ENCODE measurements at regions not wholly inside any gene's neighbourhood (a gene's known extent, or its start where the extent isn't known, plus 50 kb on each side); places are given as distances from the start of the nearest gene placed in this dataset.

- H3K9me3 Mint-ChIP-seq, result peaks cover 6% of the 10 kb centered on the region; the same call in 1 of the 2 replicates
Observed at GRCh38 chr2:163264341-163264740, 425.8 kb upstream of the KCNH7 start.

GRCh38 chr2:163259489-163259888 lies 420.9 kb upstream of the KCNH7 start:
- TF ChIP-seq CTCF (IDR thresholded peaks at IDR 0.05), result no peak
- H3K4me1 Mint-ChIP-seq (ENCODE audit: low read depth), result no peaks in the 10 kb centered on the region
- no peaks in the 10 kb centered on the region for H3K27me3 Mint-ChIP-seq (ENCODE audit: insufficient read depth)
- no peak for DNase-seq
- H3K4me3 Mint-ChIP-seq, result no peak overlapping the region
- H3K9me3 Mint-ChIP-seq, result peaks cover 7% of the 10 kb centered on the region; the same call in 1 of the 2 replicates
- H3K27ac Mint-ChIP-seq, result no peak overlapping the region
- H3K36me3 Mint-ChIP-seq (ENCODE audit: low read depth), result no peaks in the 10 kb centered on the region

More at GRCh38 chr2:163264341-163264740, 425.8 kb upstream of the KCNH7 start:
- no peak for TF ChIP-seq CTCF (IDR thresholded peaks at IDR 0.05)
- H3K27me3 Mint-ChIP-seq (ENCODE audit: insufficient read depth), result no peaks in the 10 kb centered on the region
- peaks cover 10% of the 10 kb centered on the region; the same call in 1 of the 2 replicates for H3K4me1 Mint-ChIP-seq (ENCODE audit: low read depth)
- DNase-seq, result no peak
- H3K27ac Mint-ChIP-seq, result no peak overlapping the region
- no peaks in the 10 kb centered on the region for H3K36me3 Mint-ChIP-seq (ENCODE audit: low read depth)
- no peak overlapping the region for H3K4me3 Mint-ChIP-seq

- H3K4me3 Mint-ChIP-seq, result no peak overlapping the region
- H3K27me3 Mint-ChIP-seq (ENCODE audit: insufficient read depth), result no peaks in the 10 kb centered on the region
- peaks cover 12% of the 10 kb centered on the region; the same call in 1 of the 2 replicates for H3K9me3 Mint-ChIP-seq
- DNase-seq, result no peak
- no peaks in the 10 kb centered on the region for H3K36me3 Mint-ChIP-seq (ENCODE audit: low read depth)
- H3K4me1 Mint-ChIP-seq (ENCODE audit: low read depth), result no peaks in the 10 kb centered on the region
- no peak for TF ChIP-seq CTCF (IDR thresholded peaks at IDR 0.05)
- no peak overlapping the region for H3K27ac Mint-ChIP-seq
Observed at GRCh38 chr2:163255086-163255485, 416.5 kb upstream of the KCNH7 start.

- H3K4me3 Mint-ChIP-seq, result no peak overlapping the region
- H3K4me1 Mint-ChIP-seq (ENCODE audit: low read depth), result no peaks in the 10 kb centered on the region
- DNase-seq, result no peak
- H3K36me3 Mint-ChIP-seq (ENCODE audit: low read depth), result no peaks in the 10 kb centered on the region
- H3K9me3 Mint-ChIP-seq, result peaks cover 5% of the 10 kb centered on the region; the same call in 1 of the 2 replicates
- H3K27ac Mint-ChIP-seq, result no peak overlapping the region
- H3K27me3 Mint-ChIP-seq (ENCODE audit: insufficient read depth), result no peaks in the 10 kb centered on the region
- no peak for TF ChIP-seq CTCF (IDR thresholded peaks at IDR 0.05)
Observed at GRCh38 chr2:163253621-163254285, 415.2 kb upstream of the KCNH7 start.

- Mint-ChIP-seq H3K9me3 (peaks cover 5% of the 10 kb centered on the region; the same call in 1 of the 2 replicates), H3K27me3 (ENCODE audit: insufficient read depth) (no peaks in the 10 kb centered on the region), H3K4me3 (no peak overlapping the region), H3K27ac (no peak overlapping the region), H3K36me3 (ENCODE audit: low read depth) (no peaks in the 10 kb centered on the region), H3K4me1 (ENCODE audit: low read depth) (no peaks in the 10 kb centered on the region)
- TF ChIP-seq CTCF (IDR thresholded peaks at IDR 0.05), result no peak
- no peak for DNase-seq
Observed at GRCh38 chr2:163252199-163252598, 413.6 kb upstream of the KCNH7 start.

All from HFFc6 (cell line).